C4-2B (cell line): ENCODE measurements at regions not wholly inside any gene's neighbourhood (a gene's known extent, or its start where the extent isn't known, plus 50 kb on each side); places are given as distances from the start of the nearest gene placed in this dataset.

Experiments
- ZFX ChIP-seq: fragments of 450-650 bp; IDR thresholded peaks from 2 replicates; pipeline ENCODE4 v1.6.1; 2017
- TF ChIP-seq, protein P1 (sequence below): fragments of 450-650 bp; conservative IDR thresholded peaks from 2 replicates; pipeline ENCODE4 v1.5.1; 2017; ENCODE audit warnings: mild to moderate bottlenecking

GRCh38 chr9:13750639-13751038, 471.1 kb upstream of the MPDZ start:
- TF ChIP-seq, protein P1, sequence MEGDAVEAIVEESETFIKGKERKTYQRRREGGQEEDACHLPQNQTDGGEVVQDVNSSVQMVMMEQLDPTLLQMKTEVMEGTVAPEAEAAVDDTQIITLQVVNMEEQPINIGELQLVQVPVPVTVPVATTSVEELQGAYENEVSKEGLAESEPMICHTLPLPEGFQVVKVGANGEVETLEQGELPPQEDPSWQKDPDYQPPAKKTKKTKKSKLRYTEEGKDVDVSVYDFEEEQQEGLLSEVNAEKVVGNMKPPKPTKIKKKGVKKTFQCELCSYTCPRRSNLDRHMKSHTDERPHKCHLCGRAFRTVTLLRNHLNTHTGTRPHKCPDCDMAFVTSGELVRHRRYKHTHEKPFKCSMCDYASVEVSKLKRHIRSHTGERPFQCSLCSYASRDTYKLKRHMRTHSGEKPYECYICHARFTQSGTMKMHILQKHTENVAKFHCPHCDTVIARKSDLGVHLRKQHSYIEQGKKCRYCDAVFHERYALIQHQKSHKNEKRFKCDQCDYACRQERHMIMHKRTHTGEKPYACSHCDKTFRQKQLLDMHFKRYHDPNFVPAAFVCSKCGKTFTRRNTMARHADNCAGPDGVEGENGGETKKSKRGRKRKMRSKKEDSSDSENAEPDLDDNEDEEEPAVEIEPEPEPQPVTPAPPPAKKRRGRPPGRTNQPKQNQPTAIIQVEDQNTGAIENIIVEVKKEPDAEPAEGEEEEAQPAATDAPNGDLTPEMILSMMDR: no peak
- no peak for TF ChIP-seq ZFX
